ENCODE measurements at regions not wholly inside any gene's neighbourhood (a gene's known extent, or its start where the extent isn't known, plus 50 kb on each side); places are given as distances from the start of the nearest gene placed in this dataset.

DNA sequence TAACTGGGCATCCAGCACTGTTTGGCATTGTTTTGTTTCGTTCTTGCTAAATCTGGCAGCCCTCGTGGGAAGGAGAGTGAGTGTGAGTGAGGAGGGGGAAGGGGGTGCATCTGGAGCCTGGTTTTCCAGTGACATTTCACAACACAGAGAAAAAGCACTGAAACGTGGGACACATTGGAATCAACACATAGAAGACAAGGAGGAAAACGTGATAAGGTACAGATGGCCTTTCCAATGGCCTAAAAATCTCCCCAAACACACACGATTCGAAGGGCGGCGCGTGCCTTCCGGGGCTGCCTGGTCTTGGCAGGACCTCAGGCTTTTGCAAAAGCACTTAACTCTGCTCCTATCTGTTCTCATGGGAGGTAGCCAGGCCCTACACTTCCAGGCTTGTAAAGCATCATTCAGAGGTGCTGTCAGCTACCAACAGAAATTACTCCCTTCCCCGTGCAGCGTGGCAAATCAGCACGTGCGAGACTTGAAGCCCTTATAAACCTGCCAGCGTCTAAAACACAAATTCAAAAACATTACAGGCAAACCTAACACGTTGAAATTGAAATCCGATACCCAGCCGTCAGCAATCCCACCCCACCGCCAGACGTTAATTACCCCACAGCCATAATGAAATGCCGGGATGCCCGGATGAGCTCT is 129.4 kb downstream of the OLFM1 start:
- H3K4me1 ChIP-seq = no peaks in the 10 kb centered on the region
- DNase-seq = peak in 1 of 3 donors; percentile 44
- H3K27ac ChIP-seq = no peak overlapping the region
- H3K4me3 ChIP-seq = no peak overlapping the region
- no peaks in the 10 kb centered on the region for H3K27me3 ChIP-seq
- H3K9me3 ChIP-seq = peaks cover 0 to under 1% (median 0%) of the 10 kb centered on the region in 4 donors
- no peaks in the 10 kb centered on the region for H3K36me3 ChIP-seq
- TF ChIP-seq CTCF (IDR thresholded peaks at IDR 0.05) (no peak), POLR2A (IDR thresholded peaks at IDR 0.05) (no peak)

DNA sequence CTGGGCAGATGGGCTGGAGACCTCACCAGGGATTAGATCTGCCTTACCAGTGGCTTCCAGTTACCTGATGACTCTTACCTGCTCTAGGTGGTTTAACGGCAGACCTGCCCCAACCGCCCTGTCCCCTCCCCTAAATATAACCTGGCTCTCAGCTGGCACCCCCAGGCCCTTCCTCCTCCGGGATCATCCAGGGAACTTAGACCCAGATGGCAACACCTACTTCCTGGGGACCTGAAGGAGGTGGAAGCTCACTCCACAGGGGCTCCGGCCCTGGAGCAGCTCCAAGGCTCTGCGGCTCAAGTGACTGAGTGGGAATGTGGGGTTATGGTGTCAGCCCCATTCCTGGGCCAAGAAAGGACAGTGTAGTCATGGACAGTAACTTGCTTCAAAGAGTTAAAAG is 130.4 kb downstream of the OLFM1 start:
- peak in 1 of 3 donors; percentile 14 for DNase-seq
- H3K27ac ChIP-seq = no peak overlapping the region
- TF ChIP-seq POLR2A (IDR thresholded peaks at IDR 0.05) = no peak
- no peak for TF ChIP-seq CTCF (IDR thresholded peaks at IDR 0.05)
- no peaks in the 10 kb centered on the region for H3K36me3 ChIP-seq
- no peaks in the 10 kb centered on the region for H3K9me3 ChIP-seq
- H3K4me3 ChIP-seq = no peak overlapping the region
- H3K27me3 ChIP-seq = no peaks in the 10 kb centered on the region
- H3K4me1 ChIP-seq = no peaks in the 10 kb centered on the region

GRCh38 chr9:135218331-135219225 is 131.1 kb downstream of the OLFM1 start:
- TF ChIP-seq POLR2A (IDR thresholded peaks at IDR 0.05) = no peak
- Histone ChIP-seq H3K27ac (no peak overlapping the region), H3K36me3 (no peaks in the 10 kb centered on the region), H3K9me3 (no peaks in the 10 kb centered on the region), H3K4me1 (no peaks in the 10 kb centered on the region), H3K27me3 (no peaks in the 10 kb centered on the region), H3K4me3 (no peak overlapping the region)
- DNase-seq = peak in 1 of 3 donors; percentile 35

GRCh38 chr9:135219676-135220600 is 132.5 kb downstream of the OLFM1 start:
- Histone ChIP-seq H3K27me3 (no peaks in the 10 kb centered on the region), H3K4me1 (no peaks in the 10 kb centered on the region), H3K9me3 (no peaks in the 10 kb centered on the region), H3K36me3 (no peaks in the 10 kb centered on the region), H3K4me3 (no peak overlapping the region), H3K27ac (no peak overlapping the region)
- TF ChIP-seq CTCF (IDR thresholded peaks at IDR 0.05) = no peak
- no peak for TF ChIP-seq POLR2A (IDR thresholded peaks at IDR 0.05)
- DNase-seq = peak in 1 of 3 donors; percentile 38

DNA sequence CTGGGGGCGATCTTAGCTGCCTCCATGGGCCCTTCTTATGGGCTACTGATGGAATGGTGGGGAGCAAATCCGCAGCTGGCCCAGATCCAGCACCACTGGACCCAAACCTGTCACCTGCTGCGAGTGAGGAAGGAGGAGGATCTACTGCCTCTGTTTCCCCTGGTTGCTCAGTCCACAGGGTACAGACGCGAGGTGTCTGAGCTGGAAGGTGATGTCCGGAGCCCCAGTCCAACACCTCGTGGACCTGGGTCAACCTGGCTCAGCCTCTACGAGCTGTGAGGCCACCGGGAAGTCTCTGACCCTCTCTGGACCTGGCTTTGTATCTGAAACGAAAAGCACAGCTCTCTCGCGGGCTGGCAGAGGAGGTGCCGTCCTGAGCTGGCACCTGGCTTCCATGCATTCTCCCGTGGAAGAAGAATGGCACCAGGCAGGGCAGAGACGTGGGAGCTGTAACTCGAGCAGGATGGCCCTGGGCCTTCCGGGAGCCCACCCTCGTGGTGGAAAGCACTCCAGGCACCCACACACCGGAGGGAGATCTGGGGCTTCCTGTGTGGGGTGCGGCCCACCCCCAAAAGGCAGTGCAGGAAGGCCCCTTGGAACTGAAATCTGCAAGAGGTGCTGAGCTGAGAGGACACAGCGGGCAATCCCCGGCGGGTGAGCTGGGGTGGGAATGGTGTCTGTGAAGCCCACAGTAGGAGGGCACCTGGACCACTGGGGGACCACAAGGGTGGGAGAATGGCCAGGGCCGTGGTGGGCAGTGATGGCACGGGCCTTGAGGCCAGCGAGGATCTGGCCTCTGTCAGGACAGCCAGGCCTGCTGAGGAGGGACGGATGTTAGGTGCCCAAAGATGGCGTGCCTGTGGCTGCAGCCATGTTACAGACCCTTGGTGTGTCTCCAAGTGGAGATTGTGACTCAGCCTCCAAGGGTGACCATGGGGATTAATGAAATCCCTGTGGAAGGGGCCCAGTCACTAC is 133.4 kb downstream of the OLFM1 start:
- TF ChIP-seq POLR2A (IDR thresholded peaks at IDR 0.05) = no peak
- TF ChIP-seq CTCF (IDR thresholded peaks at IDR 0.05) = no peak
- H3K36me3 ChIP-seq = no peaks in the 10 kb centered on the region
- no peak overlapping the region for H3K27ac ChIP-seq
- H3K27me3 ChIP-seq = no peaks in the 10 kb centered on the region
- H3K4me1 ChIP-seq = no peaks in the 10 kb centered on the region
- no peak overlapping the region for H3K4me3 ChIP-seq
- H3K9me3 ChIP-seq = no peaks in the 10 kb centered on the region
- peak in 1 of 3 donors; percentile 38 for DNase-seq
